Lower leg skin (tissue), 4 donors: ENCODE measurements at regions not wholly inside any gene's neighbourhood (a gene's known extent, or its start where the extent isn't known, plus 50 kb on each side); places are given as distances from the start of the nearest gene placed in this dataset.

Experiments used
- DNase-seq, 2 donors: peaks; one replicate each; pipeline ENCODE4 v3.0.0-alpha.2; 2019; ENCODE audit warnings: low spot score in 2 of 2
- H3K4me3 ChIP-seq: fragments of 200-600 bp; sonication (generic); 2 replicates; pipeline ENCODE4 v1.5.1; 2017; ENCODE audit warnings: mild to moderate bottlenecking, low read depth; ENCODE audit not compliant: poor library complexity, severe bottlenecking
- POLR2A ChIP-seq, 2 donors: fragments of 450-650 bp; IDR thresholded peaks; one replicate each; pipeline ENCODE4 v1.6.1; 2016 to 2017; ENCODE audit warnings: antibody characterized with exemption in 2 of 2, mild to moderate bottlenecking in 1 of 2, moderate library complexity in 1 of 2
- WGBS, 2 donors: methylation state at CpG; one replicate each; pipeline ENCODE4 v1.1.5; 2018; 5-methylcytosine and 5-hydroxymethylcytosine counted together
- intact Hi-C: fragments of 100-400 bp; cut with DNase I; formaldehyde crosslinking; loops from one replicate; pipeline ENCODE4 v1.15.0; 2023; ENCODE audit warnings: low total_unique reads
- TF ChIP-seq, protein P1 (sequence below), 3 donors: fragments of 450-650 bp; IDR thresholded peaks; one replicate each; pipeline ENCODE4 v1.5.1; 2016; ENCODE audit warnings: antibody characterized with exemption in 3 of 3, mild to moderate bottlenecking in 3 of 3, moderate library complexity in 2 of 3

DNA sequence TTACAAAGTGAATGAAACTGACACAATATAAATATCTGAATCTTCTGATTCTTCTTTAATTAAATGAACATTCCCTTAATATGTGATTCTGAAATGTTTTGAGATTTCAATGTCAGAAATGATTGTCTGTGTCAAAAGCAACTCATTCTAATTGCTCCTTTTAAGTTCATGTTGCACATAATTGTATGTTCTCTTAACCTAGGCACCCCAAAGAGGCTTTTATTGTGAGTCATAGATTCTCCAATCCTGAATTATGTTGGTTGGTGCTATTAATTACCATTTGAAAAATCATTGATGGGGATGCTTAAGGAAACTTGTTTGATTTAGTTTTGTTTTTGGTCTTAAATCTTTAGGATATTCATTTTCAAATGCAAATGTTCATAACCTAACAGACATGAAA lies 829.7 kb upstream of the CITED2 start:
- TF ChIP-seq POLR2A (IDR thresholded peaks at IDR 0.05) = no peak
- TF ChIP-seq, protein P1, sequence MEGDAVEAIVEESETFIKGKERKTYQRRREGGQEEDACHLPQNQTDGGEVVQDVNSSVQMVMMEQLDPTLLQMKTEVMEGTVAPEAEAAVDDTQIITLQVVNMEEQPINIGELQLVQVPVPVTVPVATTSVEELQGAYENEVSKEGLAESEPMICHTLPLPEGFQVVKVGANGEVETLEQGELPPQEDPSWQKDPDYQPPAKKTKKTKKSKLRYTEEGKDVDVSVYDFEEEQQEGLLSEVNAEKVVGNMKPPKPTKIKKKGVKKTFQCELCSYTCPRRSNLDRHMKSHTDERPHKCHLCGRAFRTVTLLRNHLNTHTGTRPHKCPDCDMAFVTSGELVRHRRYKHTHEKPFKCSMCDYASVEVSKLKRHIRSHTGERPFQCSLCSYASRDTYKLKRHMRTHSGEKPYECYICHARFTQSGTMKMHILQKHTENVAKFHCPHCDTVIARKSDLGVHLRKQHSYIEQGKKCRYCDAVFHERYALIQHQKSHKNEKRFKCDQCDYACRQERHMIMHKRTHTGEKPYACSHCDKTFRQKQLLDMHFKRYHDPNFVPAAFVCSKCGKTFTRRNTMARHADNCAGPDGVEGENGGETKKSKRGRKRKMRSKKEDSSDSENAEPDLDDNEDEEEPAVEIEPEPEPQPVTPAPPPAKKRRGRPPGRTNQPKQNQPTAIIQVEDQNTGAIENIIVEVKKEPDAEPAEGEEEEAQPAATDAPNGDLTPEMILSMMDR (IDR thresholded peaks at IDR 0.05) = no peak
- DNase-seq = no peak
- intact Hi-C loops = no loop called here
- H3K4me3 ChIP-seq = no peak overlapping the region

DNA sequence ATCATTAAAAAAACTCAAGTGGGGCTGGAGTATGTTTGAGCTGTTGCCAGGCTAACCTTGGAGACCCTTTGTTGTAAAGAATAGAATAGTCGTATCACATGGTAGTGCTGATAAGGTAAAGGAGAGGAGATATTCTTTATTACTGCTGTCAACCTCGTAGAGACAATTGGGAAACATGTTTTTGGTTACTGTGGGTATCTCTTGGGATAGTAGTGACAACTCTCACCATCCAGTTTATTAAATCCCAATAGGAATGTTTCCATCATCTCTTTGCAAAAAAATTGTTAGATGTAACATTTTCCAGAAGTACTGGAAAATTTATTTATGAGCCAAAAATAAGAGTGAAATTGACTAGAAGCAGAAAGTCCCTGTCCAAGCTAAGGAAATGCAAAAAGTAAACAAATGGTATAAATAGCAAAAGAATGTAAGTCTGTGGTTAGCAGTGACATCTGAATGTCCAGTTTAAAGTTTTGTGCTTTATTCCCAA lies 829.3 kb upstream of the CITED2 start:
- H3K4me3 ChIP-seq = no peak overlapping the region
- TF ChIP-seq, protein P1 (IDR thresholded peaks at IDR 0.05) = no peak
- TF ChIP-seq POLR2A (IDR thresholded peaks at IDR 0.05) = no peak
- DNase-seq = no peak
- intact Hi-C loops = no loop called here
- 47 to 57% methylated on average over 2 of the region's 2 CpGs for WGBS, 2 donors

DNA sequence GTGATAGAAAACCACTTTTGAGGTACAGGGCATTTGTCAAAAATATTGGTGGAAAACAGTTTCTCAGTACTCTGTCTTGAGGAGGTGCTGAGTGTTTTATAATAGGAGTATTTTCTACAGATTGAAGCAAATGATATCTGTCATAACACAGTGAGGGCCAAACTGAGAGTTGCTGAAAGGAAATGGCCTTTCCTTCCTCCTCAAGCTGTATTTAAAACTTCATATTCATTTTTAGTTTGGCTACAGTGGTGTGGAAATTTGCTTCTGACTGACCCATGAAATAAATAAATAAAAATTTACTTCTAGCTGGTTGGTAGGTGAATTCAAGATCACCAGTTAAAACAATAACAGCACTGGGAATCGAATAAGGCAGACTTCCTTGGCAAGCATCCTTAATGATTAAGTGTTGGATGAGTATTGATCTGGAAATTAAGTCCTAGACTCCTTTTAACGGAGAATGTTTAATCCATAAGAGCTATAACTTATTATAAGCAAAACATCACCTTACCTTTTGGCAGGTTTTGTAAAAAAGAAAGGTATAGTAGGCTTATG lies 828.6 kb upstream of the CITED2 start:
- 60 to 71% methylated on average over 2 of the region's 2 CpGs for WGBS, 2 donors

DNA sequence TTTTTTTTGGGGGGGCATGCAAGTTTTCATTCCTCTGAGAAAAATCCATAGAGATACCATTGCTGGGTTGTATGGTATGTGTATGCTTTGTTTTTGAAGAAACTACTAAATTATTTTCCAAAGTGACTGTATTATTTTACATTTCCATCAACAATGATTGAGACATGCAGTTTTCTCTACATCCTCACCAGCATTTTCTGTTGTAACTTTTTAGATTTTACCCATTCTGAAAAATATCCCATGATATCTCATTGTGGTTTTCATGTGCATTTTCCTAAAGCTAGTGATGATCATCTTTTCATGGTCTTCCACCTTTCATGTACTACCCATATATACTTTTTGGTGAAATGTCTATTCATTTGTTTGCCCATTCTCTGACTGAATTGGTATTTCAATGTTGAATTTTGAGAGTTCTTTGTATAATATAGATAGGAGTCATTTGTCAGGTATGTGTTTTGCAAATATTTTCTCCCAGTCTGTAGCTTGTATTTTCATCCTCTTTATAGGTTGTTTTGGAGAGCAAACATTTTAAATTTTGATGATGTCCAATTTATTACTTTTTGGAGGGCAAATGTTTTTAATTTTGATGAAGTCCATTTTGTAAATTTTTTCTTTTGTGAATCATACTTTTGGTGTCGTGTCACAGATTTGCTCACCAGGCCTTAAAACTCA lies 827.5 kb upstream of the CITED2 start:
- H3K4me3 ChIP-seq = no peak overlapping the region
- intact Hi-C loops = no loop called here
- DNase-seq = no peak
- 82 to 83% methylated on average over 1 of the region's 1 CpG for WGBS, 2 donors
- no peak for TF ChIP-seq POLR2A (IDR thresholded peaks at IDR 0.05)
- TF ChIP-seq, protein P1 (IDR thresholded peaks at IDR 0.05) = no peak

More for the DNA sequence above, 828.6 kb upstream of the CITED2 start:
- DNase-seq = no peak
- TF ChIP-seq POLR2A (IDR thresholded peaks at IDR 0.05) = no peak
- TF ChIP-seq, protein P1 (IDR thresholded peaks at IDR 0.05) = no peak
- no peak overlapping the region for H3K4me3 ChIP-seq
- intact Hi-C loops = no loop called here

DNA sequence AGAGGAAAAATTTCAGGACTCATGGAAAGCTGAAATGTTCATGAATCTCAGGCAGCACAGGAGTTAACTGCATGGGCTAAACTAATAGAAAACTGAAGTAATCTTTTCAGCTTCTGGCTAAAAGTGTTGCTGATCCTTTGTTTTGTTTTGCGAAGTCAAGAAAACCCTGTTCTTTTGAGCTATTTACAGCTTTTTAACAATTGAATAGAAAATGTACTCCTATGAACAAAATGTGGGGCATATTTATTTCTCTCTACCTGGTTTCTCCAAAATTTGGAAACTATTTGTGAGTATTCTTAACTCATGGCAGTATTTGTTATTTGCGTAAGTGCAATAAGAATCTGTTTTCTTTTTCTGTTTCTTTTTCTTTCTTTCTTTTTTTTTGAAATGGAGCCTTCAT lies 818.8 kb upstream of the CITED2 start:
- intact Hi-C loops = no loop called here
- no peak overlapping the region for H3K4me3 ChIP-seq
- DNase-seq = no peak
- WGBS, 2 donors = 96 to 99% methylated on average over 2 of the region's 2 CpGs
- no peak for TF ChIP-seq POLR2A (IDR thresholded peaks at IDR 0.05)
- TF ChIP-seq, protein P1 (IDR thresholded peaks at IDR 0.05) = no peak
